ENCODE measurements at regions not wholly inside any gene's neighbourhood (a gene's known extent, or its start where the extent isn't known, plus 50 kb on each side); places are given as distances from the start of the nearest gene placed in this dataset.
"Not testable (repeated sequence)": the region's sequence is repeated elsewhere in the genome, so short reads cannot be mapped to it uniquely, and the experiment has no call there.

- DNase-seq (ENCODE audit: low read depth in 2 of 2): not testable (repeated sequence)
Measured at GRCh38 chr2:87573386-87574192, 174.3 kb upstream of the PLGLB2 start.

DNA sequence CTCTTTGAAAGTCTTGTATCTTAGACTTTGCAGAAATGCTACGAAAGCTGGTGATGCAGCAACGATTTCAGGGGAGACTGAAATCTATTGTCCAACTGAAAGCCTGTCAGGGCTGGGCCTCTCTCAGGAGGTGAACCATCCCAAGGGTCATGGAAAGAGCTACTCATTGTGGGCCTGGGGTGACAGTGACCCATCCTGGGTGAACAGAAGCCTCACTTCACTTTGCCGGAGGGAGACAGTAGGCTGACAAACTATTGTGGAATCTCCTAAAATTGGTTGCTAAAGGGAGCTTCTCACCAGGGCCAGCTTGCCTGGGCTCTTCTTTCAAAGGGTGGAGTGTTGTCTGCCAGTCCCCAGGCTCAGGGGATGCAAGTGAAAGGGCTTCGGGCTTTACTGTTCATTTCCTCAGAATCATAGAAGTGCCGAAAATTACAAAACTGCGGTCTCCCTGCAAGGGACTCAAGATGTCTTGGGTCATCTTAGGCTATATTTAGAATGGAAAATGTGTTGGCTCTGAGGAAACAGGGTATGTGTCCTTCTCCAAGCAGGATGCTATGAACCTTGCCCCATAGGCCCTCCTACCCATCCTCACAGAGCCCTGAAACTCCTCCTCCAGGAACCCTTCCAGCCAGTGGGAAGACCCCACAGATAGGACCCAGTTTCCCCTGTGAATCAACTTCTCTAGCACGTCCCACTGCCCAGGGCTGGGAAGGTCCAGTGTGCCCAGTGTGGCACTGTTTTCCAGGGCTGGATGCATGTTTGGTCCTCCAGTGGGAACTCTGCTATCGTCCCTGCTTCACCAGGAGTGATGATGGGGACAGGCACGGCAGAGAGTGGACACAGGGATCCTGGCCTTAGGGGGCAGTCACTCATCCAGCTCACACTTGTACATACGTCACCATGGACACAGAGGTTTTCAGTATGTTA lies 173.4 kb upstream of the PLGLB2 start:
- DNase-seq (ENCODE audit: low read depth in 2 of 2): not testable (repeated sequence)

DNA sequence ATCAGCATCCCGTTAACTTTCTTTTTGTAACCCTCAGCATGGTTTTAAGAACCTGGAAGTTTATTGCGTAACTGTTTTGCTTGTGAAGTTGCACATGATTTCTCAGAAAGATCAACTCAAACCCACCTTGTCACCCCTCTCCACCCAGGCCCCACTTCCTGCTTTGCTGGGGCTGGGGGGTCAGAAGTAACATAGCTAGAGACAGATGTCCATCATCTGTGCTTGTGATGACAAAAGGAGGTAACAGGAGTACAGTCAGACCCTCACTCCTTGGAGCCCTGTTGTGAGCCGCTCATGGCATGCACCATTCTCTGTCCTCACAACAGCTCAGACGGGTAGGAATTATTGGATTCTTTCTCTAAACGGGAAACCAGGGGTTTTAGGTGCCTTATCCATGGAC lies 172.7 kb upstream of the PLGLB2 start:
- not testable (repeated sequence) for DNase-seq (ENCODE audit: low read depth in 2 of 2)

DNA sequence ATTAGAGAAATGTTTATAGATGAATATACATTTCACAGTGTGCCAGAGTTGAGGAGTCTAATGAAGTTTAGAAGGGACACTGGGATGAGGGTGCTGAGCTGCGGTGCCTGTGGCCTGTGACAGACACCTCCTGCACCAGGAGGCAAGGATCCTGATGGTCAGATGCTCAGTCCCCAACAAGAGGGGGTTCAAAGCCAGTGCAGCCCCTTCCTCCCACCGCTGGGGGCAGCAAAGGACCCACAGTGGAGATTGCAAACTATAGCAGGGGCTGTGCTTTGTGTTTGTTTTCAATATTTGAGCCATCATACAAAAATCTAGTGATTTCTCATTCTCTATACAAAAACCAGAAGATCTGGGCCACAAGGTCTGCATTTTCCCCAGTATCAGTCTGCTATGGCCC lies 170.5 kb upstream of the PLGLB2 start:
- not testable (repeated sequence) for DNase-seq (ENCODE audit: low read depth in 2 of 2)

DNA sequence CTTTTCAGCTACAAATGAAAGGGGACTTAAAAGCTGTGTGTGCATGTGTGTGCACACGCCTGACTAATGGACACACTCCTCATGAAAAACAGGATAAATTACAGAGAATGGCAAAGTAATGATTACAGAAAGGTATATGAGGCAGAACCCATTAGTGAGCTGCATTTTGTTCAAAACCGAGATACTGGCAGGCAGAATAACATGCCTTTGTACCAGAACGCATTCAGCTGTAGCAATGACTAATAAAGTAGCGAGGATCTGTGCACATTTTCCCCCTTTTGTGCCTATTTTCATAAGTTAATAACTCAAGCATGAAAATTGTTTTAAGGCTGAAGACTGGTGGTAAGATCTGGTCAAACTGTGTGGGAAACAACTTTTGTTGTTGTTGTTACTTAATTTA lies 165.7 kb upstream of the PLGLB2 start:
- DNase-seq (ENCODE audit: low read depth in 2 of 2): not testable (repeated sequence)

GRCh38 chr2:87582579-87582978 lies 165.3 kb upstream of the PLGLB2 start:
- not testable (repeated sequence) for DNase-seq (ENCODE audit: low read depth in 2 of 2)

GRCh38 chr2:87583370-87583769 lies 164.5 kb upstream of the PLGLB2 start:
- DNase-seq (ENCODE audit: low read depth in 2 of 2): not testable (repeated sequence)

DNA sequence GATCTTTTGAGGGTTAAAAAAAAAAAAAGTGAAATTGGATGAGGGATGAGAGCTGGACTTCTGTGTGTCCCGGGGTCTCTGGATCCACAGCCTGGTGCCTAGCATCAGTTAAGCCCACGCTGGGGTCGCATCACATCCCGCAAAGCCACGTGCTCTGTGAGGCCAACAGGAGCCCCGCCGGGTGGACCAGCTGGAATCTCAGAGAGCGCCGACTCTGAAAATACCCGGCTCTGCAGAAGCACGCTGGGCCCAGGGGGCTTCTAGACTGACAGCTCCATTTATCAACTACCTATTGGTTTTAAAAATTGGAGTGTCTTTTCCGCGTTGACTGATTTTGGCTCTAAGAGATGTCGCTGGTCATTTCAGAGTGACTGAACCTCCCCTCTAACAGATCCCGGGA lies 164.1 kb upstream of the PLGLB2 start:
- DNase-seq (ENCODE audit: low read depth in 2 of 2): not testable (repeated sequence)

- DNase-seq (ENCODE audit: low read depth in 2 of 2): not testable (repeated sequence)
Measured at GRCh38 chr2:87584268-87584906, 163.5 kb upstream of the PLGLB2 start.

DNA sequence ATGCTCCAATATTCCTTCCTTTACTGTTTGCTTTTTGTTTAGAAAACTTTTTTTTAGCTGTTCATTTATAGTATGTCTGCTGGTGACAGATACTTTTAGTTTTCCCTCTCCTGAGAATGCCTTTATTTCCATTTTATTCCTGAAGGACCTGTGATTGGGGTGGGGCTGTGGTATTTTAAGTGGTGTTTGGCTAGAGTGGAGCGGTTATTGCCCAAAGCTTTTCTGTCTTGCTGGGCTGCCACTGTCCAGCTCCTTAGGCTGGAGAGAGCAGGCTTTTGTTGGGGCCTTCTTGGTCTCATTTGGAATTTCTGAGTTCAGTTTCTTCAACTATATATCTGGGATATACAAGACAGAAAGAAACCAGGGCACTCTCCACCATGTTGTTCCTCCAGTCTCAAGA lies 160.0 kb upstream of the PLGLB2 start:
- DNase-seq (ENCODE audit: low read depth in 2 of 2): not testable (repeated sequence)

- DNase-seq (ENCODE audit: low read depth in 2 of 2): not testable (repeated sequence)
Measured at GRCh38 chr2:87592974-87593373, 154.9 kb upstream of the PLGLB2 start.

- peak in 1 of 2 donors; percentile 6 for DNase-seq (ENCODE audit: low read depth in 2 of 2)
Measured at GRCh38 chr2:87593784-87594610, 153.9 kb upstream of the PLGLB2 start.

GRCh38 chr2:87594611-87594992 lies 153.3 kb upstream of the PLGLB2 start:
- not testable (repeated sequence) for DNase-seq (ENCODE audit: low read depth in 2 of 2)

- not testable (repeated sequence) for DNase-seq (ENCODE audit: low read depth in 2 of 2)
Measured at GRCh38 chr2:87595017-87595416, 152.9 kb upstream of the PLGLB2 start.

GRCh38 chr2:87600961-87601360 lies 146.9 kb upstream of the PLGLB2 start:
- not testable (repeated sequence) for DNase-seq (ENCODE audit: low read depth in 2 of 2)

- DNase-seq (ENCODE audit: low read depth in 2 of 2): not testable (repeated sequence)
Measured at GRCh38 chr2:87602118-87602517, 145.8 kb upstream of the PLGLB2 start.

- DNase-seq (ENCODE audit: low read depth in 2 of 2): not testable (repeated sequence)
Measured at GRCh38 chr2:87602728-87603127, 145.2 kb upstream of the PLGLB2 start.

GRCh38 chr2:87603418-87604278 lies 144.2 kb upstream of the PLGLB2 start:
- not testable (repeated sequence) for DNase-seq (ENCODE audit: low read depth in 2 of 2)

- DNase-seq (ENCODE audit: low read depth in 2 of 2): not testable (repeated sequence)
Measured at GRCh38 chr2:87604279-87604818, 143.5 kb upstream of the PLGLB2 start.

- not testable (repeated sequence) for DNase-seq (ENCODE audit: low read depth in 2 of 2)
Measured at GRCh38 chr2:87604980-87605379, 142.9 kb upstream of the PLGLB2 start.

Measured in stimulated activated CD8-positive, alpha-beta memory T cell treated with anti-CD3 and anti-CD28 coated beads, Interleukin-15, amount 100 ng/mL, for 48 hours (primary cell).